Fibroblast of skin of left biceps (primary cell): ENCODE measurements at regions not wholly inside any gene's neighbourhood (a gene's known extent, or its start where the extent isn't known, plus 50 kb on each side); places are given as distances from the start of the nearest gene placed in this dataset.
"Not testable (repeated sequence)": the region's sequence is repeated elsewhere in the genome, so short reads cannot be mapped to it uniquely, and the experiment has no call there.

ENCODE experiments used
- DNase-seq, 2 experiments: peaks; one replicate each; pipeline ENCODE4 v3.0.0-alpha.2; 2013; ENCODE audit warnings: low read depth in 2 of 2

DNA sequence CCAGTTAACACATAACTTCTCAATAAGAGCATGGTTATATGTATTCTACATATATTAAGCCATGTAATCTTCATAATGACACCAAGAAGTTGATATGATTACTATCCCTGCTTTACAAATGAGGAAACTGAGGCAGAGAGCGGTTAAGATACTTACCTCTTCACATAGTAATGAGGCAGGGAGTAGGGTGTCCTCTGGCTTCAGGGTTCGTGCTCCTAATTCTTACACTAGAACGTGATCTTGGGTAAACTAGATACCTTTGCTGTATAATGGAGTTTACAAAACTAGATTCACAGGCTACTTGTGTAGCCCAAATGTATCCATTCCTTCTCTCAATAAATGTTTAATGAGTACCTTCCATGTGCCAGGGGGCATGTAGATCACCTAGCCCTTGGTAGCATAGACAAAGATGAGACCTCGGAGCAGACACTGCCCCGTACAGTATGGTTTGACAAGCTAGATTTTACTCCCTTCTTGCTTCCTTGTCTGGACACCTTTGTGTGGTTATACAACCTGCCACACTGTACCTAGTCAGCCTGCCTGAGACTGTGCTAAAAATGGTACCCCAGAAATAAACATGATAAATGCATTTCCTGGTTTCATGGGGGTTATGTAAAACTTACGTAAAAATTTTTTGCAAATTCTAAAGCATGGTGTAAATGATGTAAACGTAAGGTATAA, 991.8 kb downstream of the VRK1 start:
- no peak for DNase-seq

DNA sequence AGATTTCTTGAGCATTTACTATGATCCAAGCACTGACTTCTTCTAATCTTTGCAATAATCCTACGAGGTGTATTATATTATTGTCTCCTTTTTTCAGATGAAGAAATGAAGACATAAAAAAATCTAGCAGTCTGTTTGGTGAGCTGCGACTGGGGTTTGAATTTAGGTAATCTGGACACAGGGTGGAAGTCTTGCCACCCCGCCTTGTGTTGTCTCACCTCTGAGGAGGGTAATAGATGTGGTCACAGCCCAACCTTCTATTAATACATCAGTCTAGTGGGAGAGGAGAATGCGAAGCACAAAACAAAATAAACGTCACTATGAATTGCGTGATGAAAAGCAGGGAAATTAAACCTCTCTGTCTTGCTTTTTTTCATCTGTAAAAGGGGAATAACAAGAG, 993.9 kb downstream of the VRK1 start:
- no peak for DNase-seq

DNA sequence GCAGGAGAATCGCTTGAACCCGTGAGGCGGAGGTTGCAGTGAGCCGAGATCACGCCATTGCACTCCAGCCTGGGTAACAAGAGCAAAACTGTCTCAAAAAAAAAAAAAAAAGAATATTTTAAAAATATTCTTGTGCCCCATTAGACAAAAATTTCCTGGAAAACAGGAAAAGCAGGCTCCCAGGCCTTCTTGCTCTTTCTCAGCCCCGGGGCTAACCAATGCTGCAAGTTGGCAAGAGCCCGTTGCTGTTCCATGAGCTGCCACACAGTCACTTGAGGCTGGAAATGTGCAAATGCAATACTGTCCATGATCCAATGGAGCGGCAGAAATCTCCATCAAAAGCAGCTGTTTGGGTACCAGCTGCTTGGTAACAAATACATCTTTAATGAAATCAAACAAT, 994.7 kb downstream of the VRK1 start:
- DNase-seq: no peak

DNA sequence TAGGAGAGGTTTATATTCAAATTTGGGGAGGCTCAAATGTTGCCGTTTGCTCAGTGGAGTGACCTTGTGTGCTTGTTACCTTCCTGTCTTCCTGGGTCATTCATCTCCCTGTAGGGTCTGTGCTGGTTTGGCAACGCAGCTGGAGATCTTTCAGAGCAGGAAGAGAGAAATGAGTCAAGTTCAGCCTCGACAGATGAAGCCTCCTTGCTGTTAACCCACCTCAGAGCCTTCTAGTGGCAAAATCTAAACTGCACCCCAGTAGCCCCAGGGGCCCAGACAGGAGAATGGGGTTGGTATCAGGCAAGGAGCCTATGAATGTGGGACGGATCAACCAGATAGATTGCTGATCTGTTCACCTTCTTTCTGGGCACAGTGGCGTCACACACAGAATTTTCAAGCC, 999.3 kb downstream of the VRK1 start:
- DNase-seq: no peak

DNA sequence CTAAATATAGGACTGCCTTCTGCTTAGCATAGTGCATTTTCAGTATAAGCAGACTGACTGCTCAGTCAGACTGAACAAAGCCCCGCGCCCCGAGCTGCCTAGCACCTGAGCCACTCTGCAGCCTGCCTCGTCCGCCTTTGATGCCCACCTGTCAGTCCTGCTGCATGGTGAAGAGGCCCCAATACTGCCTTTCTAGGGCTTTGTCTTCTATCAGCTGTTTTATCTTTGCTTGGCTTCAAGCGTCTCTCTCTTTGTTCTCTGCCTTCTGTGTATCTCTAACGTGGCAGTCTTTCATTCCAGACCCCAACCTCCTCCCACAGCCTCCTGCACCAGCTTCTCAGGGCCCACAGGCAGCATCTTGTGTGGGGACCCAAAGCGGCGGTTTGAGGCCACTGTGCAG, 1001.0 kb downstream of the VRK1 start:
- no peak for DNase-seq

DNA sequence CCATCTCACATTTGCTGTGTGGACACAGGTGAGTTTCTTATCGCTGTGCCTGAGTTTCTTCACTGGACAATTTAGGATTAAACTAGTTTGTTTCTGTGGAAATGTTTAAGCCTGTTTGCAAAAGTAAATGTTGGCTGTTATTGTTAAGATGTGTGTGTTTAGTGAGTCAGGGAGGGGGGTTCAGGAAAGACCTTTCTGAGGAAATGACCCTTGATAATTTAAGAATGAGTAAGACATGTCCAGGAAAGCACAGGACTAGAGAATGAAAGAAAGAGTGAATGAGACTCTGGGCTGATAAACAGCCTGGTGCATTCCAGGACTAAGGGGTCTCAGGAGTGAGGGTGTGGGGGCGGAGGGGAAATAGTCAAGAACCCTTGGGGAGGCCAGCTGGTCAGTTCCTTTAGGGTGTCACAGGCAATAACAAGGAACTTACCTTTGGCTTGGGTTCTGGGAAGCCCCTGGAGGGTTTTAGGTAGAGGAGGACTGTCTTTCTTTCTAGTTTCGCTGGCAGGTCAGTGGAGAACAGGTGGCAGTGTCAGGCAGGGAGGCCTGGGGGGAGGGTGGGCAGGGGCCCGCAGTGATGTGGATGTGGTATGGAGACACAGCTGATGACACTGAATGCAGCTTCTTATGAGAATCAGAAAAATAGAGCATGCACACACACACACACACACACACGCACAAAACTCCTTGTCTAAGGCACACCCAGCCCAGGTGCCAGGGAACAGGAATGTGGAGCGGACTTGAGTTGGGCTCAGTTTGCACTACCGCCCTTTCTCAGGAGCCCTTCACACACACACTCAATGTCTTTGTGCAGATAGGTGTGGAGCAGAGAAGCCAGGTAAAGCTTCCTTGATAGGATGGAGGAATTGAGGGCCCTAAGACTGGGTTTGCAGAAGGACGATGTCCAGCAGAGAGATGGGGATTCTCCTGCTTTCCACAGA, 1005.5 kb downstream of the VRK1 start:
- no peak for DNase-seq

DNA sequence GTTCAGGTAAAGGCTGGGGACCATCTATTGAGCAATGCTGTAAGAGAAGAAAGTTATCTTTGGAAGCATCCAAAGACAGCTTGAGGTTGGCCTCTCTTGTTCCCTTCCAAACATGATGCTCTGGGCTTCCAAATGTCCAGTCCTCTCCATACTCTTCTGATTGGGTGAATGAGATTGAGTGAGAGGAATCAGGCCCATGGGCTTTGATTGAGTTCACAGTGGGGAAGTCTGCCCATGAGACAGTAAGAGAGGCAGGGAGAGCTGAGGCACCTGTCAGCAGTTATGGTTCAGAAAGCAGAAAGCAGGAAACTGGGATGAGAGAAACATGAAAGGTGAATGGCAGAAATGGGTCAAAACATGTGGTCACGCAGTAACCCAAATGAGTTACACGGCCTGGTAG, 1006.9 kb downstream of the VRK1 start:
- no peak for DNase-seq

DNA sequence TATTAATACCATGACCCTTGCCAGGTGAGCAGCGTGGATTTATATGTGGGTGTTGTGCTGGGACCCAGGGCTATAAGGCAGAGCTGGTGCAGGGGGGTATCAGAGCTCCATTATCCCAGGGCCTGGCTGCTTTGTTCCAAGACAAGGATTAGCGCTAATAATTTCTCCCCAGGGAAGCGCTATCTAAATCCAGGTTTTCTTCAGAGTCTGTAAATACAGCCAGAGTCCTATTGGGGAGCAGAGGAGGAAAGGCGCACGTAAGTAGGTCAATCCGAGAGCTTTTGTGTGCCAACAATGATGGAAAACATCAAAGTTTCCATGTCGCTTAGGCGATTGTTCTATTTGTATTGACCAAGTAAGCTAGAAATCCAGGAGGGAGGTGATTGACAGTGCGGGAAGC, 1009.7 kb downstream of the VRK1 start:
- DNase-seq: no peak

DNA sequence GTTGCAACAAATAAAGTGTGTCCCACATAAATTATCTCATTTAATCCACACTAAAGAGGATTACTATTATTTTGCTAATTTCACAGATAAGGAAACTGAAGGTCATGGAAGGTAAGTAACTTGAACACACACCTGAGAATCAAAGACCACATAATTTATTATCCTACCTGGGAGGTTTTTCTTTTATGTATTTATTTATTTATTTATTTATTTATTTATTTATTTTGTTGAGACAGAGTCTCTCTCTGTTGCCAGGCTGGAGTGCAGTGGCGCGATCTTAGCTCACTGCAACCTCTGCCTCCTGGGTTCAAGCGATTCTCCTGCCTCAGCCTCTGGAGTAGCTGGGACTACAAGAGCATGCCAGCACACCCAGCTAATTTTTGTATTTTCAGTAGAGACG, 1011.4 kb downstream of the VRK1 start:
- DNase-seq: not testable (repeated sequence)

DNA sequence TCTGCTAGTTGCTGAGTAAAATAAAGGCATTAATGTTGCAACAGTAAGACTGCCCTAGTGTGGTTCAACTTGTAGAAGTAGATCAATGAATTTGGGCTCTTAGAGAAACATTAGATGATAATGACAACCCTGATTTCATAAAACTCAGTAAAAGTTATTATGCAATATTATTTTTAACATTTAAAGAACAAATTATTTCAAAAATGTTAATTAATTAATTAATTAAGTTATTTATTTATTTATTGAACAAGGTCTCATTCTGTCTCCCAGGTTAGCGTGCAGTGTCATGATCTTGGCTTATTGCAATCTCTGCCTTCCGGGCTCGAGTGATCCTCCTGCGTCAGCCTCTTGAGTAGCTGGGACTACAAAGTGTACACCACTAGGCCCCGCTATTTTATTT, 1016.4 kb downstream of the VRK1 start:
- DNase-seq: no peak

DNA sequence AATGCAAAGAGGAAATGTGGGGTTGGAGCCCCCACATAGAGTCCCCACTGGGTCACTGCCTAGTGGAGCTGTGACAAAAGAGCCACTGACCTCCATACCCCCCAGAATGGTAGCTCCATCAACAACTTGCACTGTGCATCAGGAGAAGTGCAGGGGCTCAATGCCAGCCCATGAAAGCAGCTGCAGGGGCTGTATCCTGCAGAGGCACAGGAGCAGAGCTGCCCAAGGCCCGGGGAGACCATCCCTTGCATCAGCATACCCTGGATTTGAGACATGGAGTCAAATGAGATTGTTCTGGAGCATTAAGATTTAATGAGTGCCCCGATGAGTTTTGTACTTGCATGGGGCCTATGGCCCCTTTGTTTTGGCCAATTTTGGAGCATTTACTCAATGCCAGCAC, 1023.6 kb downstream of the VRK1 start:
- DNase-seq: no peak

DNA sequence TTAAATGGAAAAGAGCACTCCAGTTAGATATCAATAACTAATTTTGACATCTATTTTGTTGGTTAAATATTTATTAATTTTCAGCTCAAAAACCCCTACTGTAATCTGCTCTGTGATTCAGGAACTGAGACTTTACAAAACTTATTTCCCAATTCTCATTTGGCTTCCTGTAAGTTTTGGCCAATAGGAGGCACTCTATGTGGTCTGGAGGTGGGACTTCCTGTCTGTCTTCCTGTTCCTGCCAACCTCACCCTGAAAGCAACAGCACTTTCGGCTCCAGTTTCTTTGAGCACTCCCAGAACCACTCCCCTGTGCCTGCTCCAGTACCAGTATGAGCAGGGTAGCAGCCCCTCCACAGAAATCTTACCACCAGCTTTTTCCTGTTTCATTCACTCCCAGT, 1027.0 kb downstream of the VRK1 start:
- no peak for DNase-seq

DNA sequence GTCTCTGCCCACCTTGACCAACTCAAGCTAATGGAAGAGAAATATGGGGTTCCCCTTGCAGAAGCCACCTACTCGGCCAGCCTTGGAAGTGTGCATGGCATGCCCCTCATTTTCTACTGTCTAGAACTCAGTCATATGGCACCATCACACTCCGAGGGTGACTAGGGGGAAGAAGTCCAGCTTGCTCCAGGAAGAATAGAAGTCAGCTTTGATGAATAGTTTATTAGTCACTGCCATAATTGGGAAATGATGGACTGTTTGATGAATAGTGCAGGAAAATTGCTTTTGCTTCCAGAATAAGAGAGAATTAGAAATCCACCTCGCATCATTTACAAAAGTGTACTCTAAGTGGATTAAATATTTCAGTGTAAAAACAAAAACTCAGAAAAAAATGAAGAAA, 1030.6 kb downstream of the VRK1 start:
- no peak for DNase-seq

DNA sequence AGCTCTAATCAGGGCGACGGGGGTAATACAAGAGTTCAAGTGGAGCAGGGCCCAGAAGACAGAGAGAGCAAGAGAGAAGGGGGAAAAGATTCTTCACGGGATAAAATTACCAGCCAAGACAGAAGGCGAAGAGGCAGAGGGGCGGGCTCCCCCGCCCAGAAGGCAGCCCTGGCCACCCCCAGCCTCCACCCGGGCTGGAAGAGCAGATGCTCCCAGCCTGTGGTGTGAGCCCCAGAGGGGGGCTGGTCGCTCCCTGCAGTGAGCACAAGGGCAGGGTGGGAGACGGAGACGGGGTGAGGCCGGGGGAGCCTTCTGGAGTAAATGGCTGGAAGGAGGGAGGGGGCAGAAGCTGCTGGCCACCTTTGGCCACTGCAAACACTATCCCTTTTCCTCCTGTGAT, 1035.6 kb downstream of the VRK1 start:
- no peak for DNase-seq

DNA sequence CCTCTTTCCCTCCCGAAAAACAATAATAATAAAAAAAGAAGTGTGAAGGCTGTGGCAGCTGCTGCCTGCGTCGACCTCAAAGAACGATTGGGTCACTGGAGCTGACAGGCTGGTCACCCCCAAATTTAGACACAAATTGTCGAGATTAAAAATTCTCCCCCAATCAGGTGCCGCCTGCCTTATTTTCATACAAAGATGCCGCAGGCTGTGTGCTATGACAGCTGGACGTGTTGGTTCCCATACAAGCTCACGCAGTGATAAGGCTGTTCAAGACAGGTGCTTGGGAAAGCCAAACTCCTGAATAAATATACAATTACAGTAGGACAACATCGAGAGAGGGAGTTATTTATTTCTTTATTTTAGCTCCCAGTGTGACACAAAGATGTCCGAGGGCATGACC, 1041.8 kb downstream of the VRK1 start:
- DNase-seq: no peak

DNA sequence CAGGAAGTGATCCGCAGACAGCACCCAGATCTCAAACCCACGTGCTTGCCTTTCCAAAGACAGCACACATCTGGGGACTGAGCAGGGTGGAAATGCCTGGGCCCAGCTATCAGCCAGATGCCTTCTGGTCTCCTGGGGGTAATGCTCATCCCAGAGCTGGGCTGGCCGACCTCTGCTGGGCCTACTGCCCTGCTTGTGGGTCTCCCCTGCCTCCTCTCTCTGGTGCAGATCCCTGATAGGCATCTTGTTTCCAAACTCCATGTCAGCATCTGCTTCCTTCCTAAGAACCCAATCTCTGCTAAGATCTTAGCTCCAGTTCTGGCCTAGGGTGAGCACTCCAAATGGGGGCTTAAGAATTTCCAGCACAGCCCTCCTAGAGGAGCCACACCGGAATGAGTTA, 1043.0 kb downstream of the VRK1 start:
- no peak for DNase-seq

DNA sequence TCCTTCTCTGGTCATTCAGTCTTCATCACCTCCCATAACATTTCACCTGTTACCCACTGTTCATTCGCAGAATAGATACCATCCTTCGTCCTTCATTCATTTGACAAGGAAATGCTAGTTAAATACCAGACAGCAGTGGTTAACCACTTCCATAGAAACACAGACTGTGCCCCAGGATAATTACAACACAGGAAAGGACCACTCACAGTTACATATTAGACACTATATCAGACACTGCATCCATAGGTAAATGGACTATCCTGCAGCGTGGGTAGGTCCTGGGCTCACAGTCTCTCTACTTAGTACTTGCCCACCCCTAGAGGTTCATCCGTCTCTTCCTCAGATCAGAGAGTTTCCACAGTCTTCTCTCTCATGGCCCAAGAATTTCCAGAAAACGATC, 1044.6 kb downstream of the VRK1 start:
- DNase-seq: no peak

DNA sequence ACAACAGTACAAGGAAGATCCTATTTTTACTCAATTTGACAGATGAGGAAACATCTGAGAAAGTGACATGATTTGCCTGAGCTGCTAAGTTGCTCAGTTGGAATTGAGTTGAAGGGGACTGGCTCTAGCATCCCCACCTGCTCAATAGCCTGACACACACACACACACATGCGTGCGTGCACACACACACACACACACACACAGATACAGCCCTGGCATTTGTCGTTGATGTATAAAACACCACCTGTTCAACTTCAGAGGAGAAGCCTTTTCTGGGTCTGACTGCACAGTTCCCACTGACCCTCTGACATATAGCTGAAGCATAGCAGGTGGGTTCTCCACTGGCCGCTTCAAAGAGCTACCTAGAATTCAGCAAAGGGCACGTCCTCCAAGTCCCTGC, 1045.9 kb downstream of the VRK1 start:
- no peak for DNase-seq

DNA sequence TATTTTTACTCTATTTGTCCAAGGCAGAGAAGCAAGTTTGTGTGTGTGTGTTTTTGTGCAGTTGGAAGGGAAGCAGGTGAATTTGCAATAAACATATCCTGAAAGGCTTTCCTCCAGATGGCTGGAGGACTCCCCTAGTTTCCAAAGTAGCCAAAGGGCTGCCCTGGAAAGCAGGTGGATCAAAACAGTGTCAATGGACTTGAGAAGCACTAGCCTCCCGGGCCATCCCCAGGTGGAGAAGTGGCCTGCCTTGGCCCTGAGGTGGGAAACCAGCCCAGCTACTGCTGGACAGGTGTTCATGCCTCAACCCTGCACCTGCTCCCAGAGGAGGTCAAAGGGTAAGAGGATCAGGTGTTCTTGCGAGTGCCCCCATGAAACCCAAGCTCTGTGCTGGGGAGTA, 1046.9 kb downstream of the VRK1 start:
- DNase-seq: no peak

DNA sequence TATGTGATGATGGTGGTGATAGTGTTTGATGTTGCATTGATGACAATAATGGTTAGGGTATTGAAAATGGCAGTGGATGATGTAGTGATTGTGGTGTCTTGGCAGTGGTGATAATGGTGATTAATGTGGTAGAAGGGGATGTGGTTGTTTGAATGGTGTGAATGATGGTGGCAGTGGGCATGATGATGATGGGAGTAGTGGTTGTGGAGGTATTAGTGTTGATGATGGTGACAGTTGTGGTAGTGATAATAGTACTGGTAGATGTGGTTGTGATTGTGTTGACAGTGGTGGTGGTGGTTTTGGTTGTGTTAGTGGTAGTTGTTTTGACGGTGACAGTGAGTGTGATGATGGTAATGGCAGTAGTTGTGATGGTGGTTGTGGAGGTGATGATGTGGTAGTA, 1049.0 kb downstream of the VRK1 start:
- no peak for DNase-seq

DNA sequence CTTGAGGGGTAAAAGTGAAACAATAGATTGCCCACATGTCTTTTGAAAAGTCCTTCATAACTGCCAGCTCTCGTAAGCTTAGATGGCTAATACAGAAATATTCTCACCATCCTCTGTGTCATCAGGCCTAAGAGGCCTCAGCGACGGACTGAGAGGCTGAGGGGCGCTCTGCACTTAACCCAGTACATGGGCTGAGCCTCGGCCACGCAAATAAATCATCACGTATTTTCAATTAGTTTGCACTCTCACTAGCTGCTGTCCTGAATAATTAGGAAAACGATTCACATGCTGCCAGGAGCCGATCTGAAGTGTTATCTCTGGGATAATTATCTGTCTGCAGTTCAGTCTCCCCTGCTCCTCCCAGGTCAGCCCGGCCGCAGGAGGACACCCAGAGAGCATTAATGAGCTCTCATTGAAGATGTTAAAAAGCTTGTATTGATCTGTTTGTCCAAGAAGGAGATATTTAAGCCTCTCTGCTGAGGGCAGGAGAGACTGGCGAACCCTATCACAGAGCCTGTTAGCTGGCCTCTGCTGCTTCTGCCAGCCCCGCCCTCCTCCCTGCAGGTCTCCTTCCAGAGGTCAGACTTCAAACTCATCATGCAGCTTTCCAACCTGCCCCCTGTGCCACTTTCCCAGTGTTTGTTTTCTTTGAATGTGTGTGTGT, 1051.3 kb downstream of the VRK1 start:
- DNase-seq: no peak

DNA sequence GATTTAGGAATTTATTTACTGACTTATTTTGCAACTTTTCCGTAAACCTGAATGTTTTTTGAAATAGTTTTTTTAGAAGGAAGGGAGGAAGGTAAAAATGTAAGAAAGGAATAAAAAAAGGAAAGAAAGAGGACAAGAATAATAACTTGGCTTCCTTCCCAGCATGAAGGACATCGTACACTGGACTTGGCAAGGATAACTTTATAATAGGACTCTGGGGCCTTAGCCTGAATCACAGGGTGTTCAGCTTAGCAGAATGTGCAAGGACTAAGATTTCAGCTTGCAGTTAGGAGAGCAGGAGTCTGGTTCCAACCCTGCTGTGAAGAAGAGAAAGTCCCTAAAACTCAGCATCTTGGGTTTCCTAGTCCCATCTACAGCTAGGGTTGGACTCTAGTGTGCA, 1053.3 kb downstream of the VRK1 start:
- no peak for DNase-seq

DNA sequence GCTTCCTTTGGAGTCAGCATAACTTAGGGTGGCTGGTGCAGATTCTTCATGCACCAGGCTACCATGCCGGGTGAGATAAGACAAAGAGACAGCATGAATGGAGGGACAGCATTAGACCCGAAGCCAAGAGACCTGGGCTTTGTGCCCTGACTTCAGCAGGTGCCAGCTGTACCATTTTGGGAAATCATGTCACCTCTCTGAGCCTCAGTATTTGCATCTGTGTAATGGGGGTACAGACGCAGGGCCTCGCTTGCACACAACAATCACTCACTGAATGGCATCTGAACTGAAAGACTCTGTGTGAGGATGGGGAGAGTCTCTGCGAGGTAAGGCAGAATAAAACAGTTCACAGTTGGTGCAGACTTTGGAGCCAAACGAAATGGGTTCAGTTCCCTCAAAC, 1053.7 kb downstream of the VRK1 start:
- no peak for DNase-seq
